ENCODE measurements at regions not wholly inside any gene's neighbourhood (a gene's known extent, or its start where the extent isn't known, plus 50 kb on each side); places are given as distances from the start of the nearest gene placed in this dataset.

- intact Hi-C loops (cut with micrococcal nuclease): no loop called here
- H3K4me1 Mint-ChIP-seq: no peaks in the 10 kb centered on the region
- no peaks in the 10 kb centered on the region for H3K36me3 Mint-ChIP-seq
- H3K9ac ChIP-seq (ENCODE audit: insufficient read depth, low read length, poor library complexity, severe bottlenecking): no peak overlapping the region
- peaks cover 0 to 4% of the 10 kb centered on the region in 2 donors for H3K9me3 ChIP-seq (replicated peaks in 1 of 2; ENCODE audit: control insufficient read depth in 1 of 2, insufficient read depth in 1 of 2, low read length in 2 of 2)
- H3K27ac Mint-ChIP-seq: no peak overlapping the region
- H3K79me2 ChIP-seq (ENCODE audit: insufficient read depth, low read length): no peaks in the 10 kb centered on the region
- H3K27me3 ChIP-seq (ENCODE audit: control insufficient read depth in 2 of 2, insufficient read depth in 2 of 2, low read length in 2 of 2): no peaks in the 10 kb centered on the region
- DNase-seq: no peak
- no peak overlapping the region for H3K27ac ChIP-seq (ENCODE audit: low read depth in 1 of 2, low read length in 2 of 2)
- no peaks in the 10 kb centered on the region for H3K4me1 ChIP-seq (ENCODE audit: control insufficient read depth in 1 of 2, insufficient read depth in 2 of 2, low read length in 2 of 2)
- H2AFZ ChIP-seq (ENCODE audit: insufficient read depth, low read depth, low read length, poor library complexity, severe bottlenecking): no peak overlapping the region
- TF ChIP-seq CTCF (IDR thresholded peaks at IDR 0.05): no peak
- H3K27me3 Mint-ChIP-seq (ENCODE audit: low read depth in 3 of 3): no peaks in the 10 kb centered on the region
- H3K9me3 Mint-ChIP-seq: peaks cover 0 to 11% (median 4%) of the 10 kb centered on the region in 7 donors
- no peak overlapping the region for H3K4me2 ChIP-seq (replicated peaks; ENCODE audit: extremely low read depth, low read length, poor library complexity, severe bottlenecking)
- H3K4me3 Mint-ChIP-seq: no peak overlapping the region
- no peaks in the 10 kb centered on the region for H4K20me1 ChIP-seq (ENCODE audit: insufficient read depth, low read length)
- no peak overlapping the region for H3K4me3 ChIP-seq (replicated peaks in 1 of 3; ENCODE audit: low read depth in 2 of 3, low read length in 3 of 3)
- no peaks in the 10 kb centered on the region for H3K36me3 ChIP-seq (replicated peaks in 1 of 2; ENCODE audit: control insufficient read depth in 1 of 2, insufficient read depth in 2 of 2, low read length in 2 of 2)
Observed at GRCh38 chr14:38116895-38117294, 90.8 kb upstream of the SSTR1 start.

GRCh38 chr14:38120109-38120508, 87.6 kb upstream of the SSTR1 start:
- H3K36me3 Mint-ChIP-seq: no peaks in the 10 kb centered on the region
- Histone ChIP-seq H4K20me1 (ENCODE audit: insufficient read depth, low read length) (no peaks in the 10 kb centered on the region), H3K27ac (ENCODE audit: low read depth in 1 of 2, low read length in 2 of 2) (no peak overlapping the region), H3K4me1 (ENCODE audit: control insufficient read depth in 1 of 2, insufficient read depth in 2 of 2, low read length in 2 of 2) (no peaks in the 10 kb centered on the region), H3K4me3 (replicated peaks in 1 of 3; ENCODE audit: low read depth in 2 of 3, low read length in 3 of 3) (no peak overlapping the region), H3K9me3 (replicated peaks in 1 of 2; ENCODE audit: control insufficient read depth in 1 of 2, insufficient read depth in 1 of 2, low read length in 2 of 2) (peaks cover 0 to 4% of the 10 kb centered on the region in 2 donors), H3K79me2 (ENCODE audit: insufficient read depth, low read length) (no peaks in the 10 kb centered on the region), H2AFZ (ENCODE audit: insufficient read depth, low read depth, low read length, poor library complexity, severe bottlenecking) (no peak overlapping the region), H3K27me3 (ENCODE audit: control insufficient read depth in 2 of 2, insufficient read depth in 2 of 2, low read length in 2 of 2) (no peaks in the 10 kb centered on the region), H3K4me2 (replicated peaks; ENCODE audit: extremely low read depth, low read length, poor library complexity, severe bottlenecking) (no peak overlapping the region), H3K36me3 (replicated peaks in 1 of 2; ENCODE audit: control insufficient read depth in 1 of 2, insufficient read depth in 2 of 2, low read length in 2 of 2) (no peaks in the 10 kb centered on the region), H3K9ac (ENCODE audit: insufficient read depth, low read length, poor library complexity, severe bottlenecking) (no peak overlapping the region)
- no peaks in the 10 kb centered on the region for H3K27me3 Mint-ChIP-seq (ENCODE audit: low read depth in 3 of 3)
- no peaks in the 10 kb centered on the region for H3K4me1 Mint-ChIP-seq
- TF ChIP-seq CTCF (IDR thresholded peaks at IDR 0.05): no peak
- WGBS (ENCODE audit: insufficient coverage): 70% methylated on average over 2 of the region's 2 CpGs
- DNase-seq: no peak
- H3K27ac Mint-ChIP-seq: no peak overlapping the region
- intact Hi-C loops (cut with micrococcal nuclease): no loop called here
- H3K4me3 Mint-ChIP-seq: no peak overlapping the region
- peaks cover 0 to 7% (median 4%) of the 10 kb centered on the region in 7 donors for H3K9me3 Mint-ChIP-seq

Data from CD14-positive monocyte (primary cell).